Suprapubic skin (tissue), 4 donors: ENCODE measurements at regions not wholly inside any gene's neighbourhood (a gene's known extent, or its start where the extent isn't known, plus 50 kb on each side); places are given as distances from the start of the nearest gene placed in this dataset.

Experiments
- DNase-seq, 2 donors: peaks; one replicate each; pipeline ENCODE4 v3.0.0-alpha.2; 2019; ENCODE audit warnings: low spot score in 2 of 2
- H3K27ac ChIP-seq: fragments of 200-600 bp; sonication (generic); one replicate; pipeline ENCODE4 v1.5.1; 2019
- H3K27me3 ChIP-seq: fragments of 200-600 bp; sonication (generic); one replicate; pipeline ENCODE4 v1.5.1; 2019
- H3K36me3 ChIP-seq: fragments of 200-600 bp; sonication (generic); one replicate; pipeline ENCODE4 v1.5.1; 2019
- H3K4me1 ChIP-seq: fragments of 200-600 bp; sonication (generic); one replicate; pipeline ENCODE4 v1.5.1; 2019
- H3K4me3 ChIP-seq: fragments of 200-600 bp; sonication (generic); one replicate; pipeline ENCODE4 v1.5.1; 2019; ENCODE audit warnings: mild to moderate bottlenecking
- H3K9me3 ChIP-seq: fragments of 200-600 bp; sonication (generic); one replicate; pipeline ENCODE4 v1.5.1; 2019
- CTCF ChIP-seq, 2 donors: fragments of 200-600 bp in 1 of 2; fragments of 450-650 bp in 1 of 2; sonication (generic) in 1 of 2; IDR thresholded peaks; one replicate each; pipeline ENCODE4 v1.5.1; 2016 to 2019; ENCODE audit warnings: antibody characterized with exemption in 2 of 2, mild to moderate bottlenecking in 1 of 2, moderate library complexity in 1 of 2
- EP300 ChIP-seq: sonication (generic); formaldehyde crosslinking; IDR thresholded peaks from one replicate; pipeline ENCODE4 v1.6.1; 2017; ENCODE audit warnings: antibody characterized with exemption
- POLR2A ChIP-seq, 2 donors: fragments of 450-650 bp; IDR thresholded peaks; one replicate each; pipeline ENCODE4 v1.6.1; 2017; ENCODE audit warnings: antibody characterized with exemption in 2 of 2, mild to moderate bottlenecking in 2 of 2, moderate library complexity in 2 of 2
- POLR2AphosphoS5 ChIP-seq, 3 donors: sonication (generic); formaldehyde crosslinking; IDR thresholded peaks; one replicate each; pipeline ENCODE4 v1.6.1; 2017; ENCODE audit warnings: antibody characterized with exemption in 3 of 3
- WGBS: methylation state at CpG from one replicate; pipeline ENCODE4 v1.1.5; 2018; 5-methylcytosine and 5-hydroxymethylcytosine counted together

DNA sequence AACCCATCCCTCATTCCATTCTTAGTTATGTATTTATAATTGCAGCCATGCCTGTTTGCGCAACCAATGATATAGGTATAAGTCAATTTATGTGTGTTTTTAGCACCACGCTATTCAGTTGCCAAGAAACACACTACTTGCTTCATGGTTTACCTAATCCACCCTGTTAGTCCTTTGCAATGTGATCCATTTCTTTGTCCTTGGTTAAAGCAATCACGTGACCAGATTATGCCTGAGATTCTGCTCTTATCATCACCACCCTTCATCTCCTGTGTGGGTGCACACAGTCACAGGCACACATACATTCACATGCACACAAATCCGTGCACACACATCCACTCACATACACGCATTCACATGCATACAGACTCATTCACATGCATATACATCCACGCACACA lies 52.3 kb upstream of the KCNA5 start:
- DNase-seq, result no peak
- Histone ChIP-seq H3K4me1 (no peaks in the 10 kb centered on the region), H3K36me3 (no peaks in the 10 kb centered on the region), H3K4me3 (no peak overlapping the region), H3K27me3 (peaks cover 24% of the 10 kb centered on the region), H3K27ac (no peak overlapping the region), H3K9me3 (no peaks in the 10 kb centered on the region)
- no peak for TF ChIP-seq POLR2A (IDR thresholded peaks at IDR 0.05)
- TF ChIP-seq EP300, result no peak
- TF ChIP-seq CTCF (IDR thresholded peaks at IDR 0.05), result no peak
- no peak for TF ChIP-seq POLR2AphosphoS5 (IDR thresholded peaks at IDR 0.05)
- WGBS, result 82% methylated on average over 6 of the region's 6 CpGs

DNA sequence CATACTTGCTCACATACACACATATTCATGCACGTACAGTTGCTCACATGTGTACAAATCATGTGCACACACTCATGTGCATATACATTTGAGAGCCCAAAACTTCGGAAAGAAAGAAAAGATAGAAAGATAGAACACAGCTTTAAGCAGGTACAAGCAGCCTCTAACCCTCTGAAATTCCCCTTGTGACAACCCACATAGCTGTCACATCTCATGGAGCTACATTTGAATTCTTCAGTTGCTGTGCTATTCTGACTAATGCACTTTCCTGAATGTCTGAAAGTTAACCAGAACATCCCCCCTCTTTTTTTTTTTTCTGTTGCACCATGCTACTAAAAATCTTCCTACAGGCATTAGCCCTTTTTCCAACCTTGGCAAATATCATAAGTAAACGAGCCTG lies 51.9 kb upstream of the KCNA5 start:
- Histone ChIP-seq H3K27me3 (peaks cover 24% of the 10 kb centered on the region), H3K36me3 (no peaks in the 10 kb centered on the region), H3K9me3 (no peaks in the 10 kb centered on the region), H3K4me3 (no peak overlapping the region), H3K27ac (no peak overlapping the region), H3K4me1 (no peaks in the 10 kb centered on the region)
- WGBS, result 49% methylated on average over 3 of the region's 3 CpGs
- no peak for TF ChIP-seq POLR2AphosphoS5 (IDR thresholded peaks at IDR 0.05)
- no peak for TF ChIP-seq CTCF (IDR thresholded peaks at IDR 0.05)
- TF ChIP-seq EP300, result no peak
- TF ChIP-seq POLR2A (IDR thresholded peaks at IDR 0.05), result no peak
- no peak for DNase-seq

DNA sequence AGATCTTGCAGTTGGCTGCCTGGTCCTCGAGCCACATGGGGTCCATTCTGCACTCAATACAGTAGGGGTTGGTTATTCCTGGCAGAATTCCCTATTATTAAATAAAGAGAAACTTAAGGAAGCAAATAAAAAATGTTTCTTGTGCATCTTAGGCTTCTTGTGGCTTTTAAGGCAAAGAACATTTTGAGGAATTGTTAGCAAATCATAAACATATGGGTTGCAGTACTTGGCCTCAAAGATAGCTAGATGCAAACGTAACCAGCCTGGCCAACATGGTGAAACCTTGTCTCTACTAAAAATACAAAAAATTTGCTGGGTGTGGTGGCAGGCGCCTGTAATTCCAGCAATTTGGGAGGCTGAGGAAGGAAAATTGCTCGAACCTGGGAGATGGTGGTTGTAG lies 50.8 kb upstream of the KCNA5 start:
- no peak for DNase-seq
- H3K36me3 ChIP-seq, result no peaks in the 10 kb centered on the region
- H3K4me3 ChIP-seq, result no peak overlapping the region
- H3K9me3 ChIP-seq, result no peaks in the 10 kb centered on the region
- TF ChIP-seq POLR2A (IDR thresholded peaks at IDR 0.05) (no peak), EP300 (no peak), CTCF (IDR thresholded peaks at IDR 0.05) (no peak), POLR2AphosphoS5 (IDR thresholded peaks at IDR 0.05) (no peak)
- 61% methylated on average over 4 of the region's 4 CpGs for WGBS
- peaks cover 24% of the 10 kb centered on the region for H3K27me3 ChIP-seq
- peaks cover 6% of the 10 kb centered on the region for H3K4me1 ChIP-seq
- no peak overlapping the region for H3K27ac ChIP-seq
